PC-9 (cell line): ENCODE measurements at regions not wholly inside any gene's neighbourhood (a gene's known extent, or its start where the extent isn't known, plus 50 kb on each side); places are given as distances from the start of the nearest gene placed in this dataset.

Experiments used
- BruUV-seq: library from RNA; stranded (reverse); fragments of 400-500 nt; replicated peaks from 2 replicates; lab custom pipeline; 2021; lab: Mats Ljungman, UMichigan
- CTCF ChIA-PET: fragments of 300-600 bp; sonication (Branson Sonifier 250); formaldehyde crosslinking; loops from one replicate; lab custom pipeline; 2022; ENCODE audit warnings: antibody characterized with exemption; lab: Charles Lee
- POLR2A ChIA-PET: fragments of 300-600 bp; sonication (Branson Sonifier 250); formaldehyde crosslinking; loops from one replicate; lab custom pipeline; 2022; ENCODE audit warnings: antibody characterized with exemption; ENCODE audit not compliant: unreplicated experiment; lab: Charles Lee
- DNase-seq, 2 experiments: peaks; one replicate each; pipeline versions ENCODE4 v3.0.0 to v3.0.0-alpha.2; 2015 to 2022; ENCODE audit warnings: mixed read lengths in 1 of 2
- H2AFZ ChIP-seq: fragments of 200-600 bp; sonication (generic); 2 replicates; pipeline ENCODE4 v1.8.1; 2017; ENCODE audit warnings: antibody characterized with exemption
- H3F3A ChIP-seq: fragments of 200-600 bp; sonication (generic); 2 replicates; pipeline ENCODE4 v1.8.1; 2017; ENCODE audit warnings: antibody characterized with exemption, mild to moderate bottlenecking, low read depth; ENCODE audit not compliant: insufficient read depth
- H3K27ac ChIP-seq: fragments of 200-600 bp; sonication (generic); 2 replicates; pipeline ENCODE4 v1.6.1; 2016; ENCODE audit warnings: mixed run types
- H3K27me3 ChIP-seq: fragments of 200-600 bp; sonication (generic); 2 replicates; pipeline ENCODE4 v1.6.1; 2016; ENCODE audit warnings: low read depth, mixed run types; ENCODE audit not compliant: insufficient read depth
- H3K36me3 ChIP-seq: fragments of 200-600 bp; sonication (generic); 2 replicates; pipeline ENCODE4 v1.6.1; 2016; ENCODE audit warnings: low read depth, mixed run types
- H3K4me1 ChIP-seq: fragments of 200-600 bp; sonication (generic); replicated peaks from 2 replicates; pipeline ENCODE4 v1.6.1; 2016; ENCODE audit warnings: mixed run types; ENCODE audit not compliant: insufficient read depth
- H3K4me2 ChIP-seq: fragments of 200-600 bp; sonication (generic); 2 replicates; pipeline ENCODE4 v1.6.1; 2017; ENCODE audit warnings: mixed run types
- H3K4me3 ChIP-seq: fragments of 200-600 bp; sonication (generic); 2 replicates; pipeline ENCODE4 v1.6.1; 2016; ENCODE audit warnings: mixed run types
- H3K79me2 ChIP-seq: fragments of 200-600 bp; sonication (generic); 2 replicates; pipeline ENCODE4 v1.6.1; 2017; ENCODE audit warnings: low read depth, mixed run types
- H3K9me2 ChIP-seq: fragments of 200-600 bp; sonication (generic); 2 replicates; pipeline ENCODE4 v1.8.1; 2017; ENCODE audit warnings: mild to moderate bottlenecking; ENCODE audit not compliant: insufficient read depth
- H3K9me3 ChIP-seq: fragments of 200-600 bp; sonication (generic); 2 replicates; pipeline ENCODE4 v1.8.1; 2016; ENCODE audit warnings: low read depth; ENCODE audit not compliant: insufficient read depth
- H4K20me1 ChIP-seq: fragments of 200-600 bp; sonication (generic); 2 replicates; pipeline ENCODE4 v1.8.1; 2017; ENCODE audit not compliant: insufficient read depth
- EZH2 ChIP-seq: fragments of 200-600 bp; sonication (generic); IDR thresholded peaks from 2 replicates; pipeline ENCODE4 v1.8.0; 2017; ENCODE audit warnings: antibody characterized with exemption, low read depth
- intact Hi-C: fragments of 100-400 bp; cut with micrococcal nuclease; formaldehyde crosslinking; loops from one replicate; pipeline ENCODE4 v1.10.0; 2022; ENCODE audit not compliant: unreplicated experiment
- TF ChIP-seq, protein P1 (sequence below): fragments of 200-600 bp; sonication (generic); conservative IDR thresholded peaks from 2 replicates; pipeline ENCODE4 v1.6.1; 2017; ENCODE audit warnings: mixed run types, antibody characterized with exemption, mild to moderate bottlenecking, moderate library complexity

DNA sequence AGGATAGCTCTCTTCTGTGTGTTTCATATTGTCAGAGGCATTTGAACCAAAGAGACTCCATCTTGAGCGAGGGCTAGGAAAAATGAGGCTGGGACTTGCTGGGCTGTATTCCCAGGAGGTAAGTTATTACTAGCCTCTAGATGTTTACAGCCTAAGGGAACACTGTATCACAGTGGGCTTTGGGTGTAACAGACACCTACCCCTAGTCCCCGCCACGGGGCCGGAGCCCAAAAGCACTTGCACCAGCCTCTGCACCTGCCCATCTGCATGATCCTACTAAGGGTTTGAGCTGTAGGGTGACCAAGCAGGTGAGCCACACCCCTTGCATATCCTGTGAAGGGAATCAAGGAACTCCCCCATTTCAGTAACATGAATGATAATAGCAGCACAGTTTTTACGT is 1972.2 kb downstream of the OLFM4 start:
- H3K27me3 ChIP-seq = no peaks in the 10 kb centered on the region
- no peaks in the 10 kb centered on the region for H3K36me3 ChIP-seq
- H3K9me3 ChIP-seq = no peaks in the 10 kb centered on the region
- DNase-seq = no peak
- CTCF ChIA-PET = no interaction called here
- no peak overlapping the region for H3K4me3 ChIP-seq
- no peaks in the 10 kb centered on the region for H4K20me1 ChIP-seq
- no peak overlapping the region for H2AFZ ChIP-seq
- no peak overlapping the region for H3K27ac ChIP-seq
- H3K4me2 ChIP-seq = no peak overlapping the region
- BruUV-seq = no TSS peak
- no peaks in the 10 kb centered on the region for H3F3A ChIP-seq
- H3K9me2 ChIP-seq = no peaks in the 10 kb centered on the region
- no peaks in the 10 kb centered on the region for H3K4me1 ChIP-seq
- POLR2A ChIA-PET = no interaction called here
- intact Hi-C loops = no loop called here
- TF ChIP-seq, protein P1, sequence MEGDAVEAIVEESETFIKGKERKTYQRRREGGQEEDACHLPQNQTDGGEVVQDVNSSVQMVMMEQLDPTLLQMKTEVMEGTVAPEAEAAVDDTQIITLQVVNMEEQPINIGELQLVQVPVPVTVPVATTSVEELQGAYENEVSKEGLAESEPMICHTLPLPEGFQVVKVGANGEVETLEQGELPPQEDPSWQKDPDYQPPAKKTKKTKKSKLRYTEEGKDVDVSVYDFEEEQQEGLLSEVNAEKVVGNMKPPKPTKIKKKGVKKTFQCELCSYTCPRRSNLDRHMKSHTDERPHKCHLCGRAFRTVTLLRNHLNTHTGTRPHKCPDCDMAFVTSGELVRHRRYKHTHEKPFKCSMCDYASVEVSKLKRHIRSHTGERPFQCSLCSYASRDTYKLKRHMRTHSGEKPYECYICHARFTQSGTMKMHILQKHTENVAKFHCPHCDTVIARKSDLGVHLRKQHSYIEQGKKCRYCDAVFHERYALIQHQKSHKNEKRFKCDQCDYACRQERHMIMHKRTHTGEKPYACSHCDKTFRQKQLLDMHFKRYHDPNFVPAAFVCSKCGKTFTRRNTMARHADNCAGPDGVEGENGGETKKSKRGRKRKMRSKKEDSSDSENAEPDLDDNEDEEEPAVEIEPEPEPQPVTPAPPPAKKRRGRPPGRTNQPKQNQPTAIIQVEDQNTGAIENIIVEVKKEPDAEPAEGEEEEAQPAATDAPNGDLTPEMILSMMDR = no peak
- TF ChIP-seq EZH2 = no peak
- H3K79me2 ChIP-seq = no peaks in the 10 kb centered on the region

DNA sequence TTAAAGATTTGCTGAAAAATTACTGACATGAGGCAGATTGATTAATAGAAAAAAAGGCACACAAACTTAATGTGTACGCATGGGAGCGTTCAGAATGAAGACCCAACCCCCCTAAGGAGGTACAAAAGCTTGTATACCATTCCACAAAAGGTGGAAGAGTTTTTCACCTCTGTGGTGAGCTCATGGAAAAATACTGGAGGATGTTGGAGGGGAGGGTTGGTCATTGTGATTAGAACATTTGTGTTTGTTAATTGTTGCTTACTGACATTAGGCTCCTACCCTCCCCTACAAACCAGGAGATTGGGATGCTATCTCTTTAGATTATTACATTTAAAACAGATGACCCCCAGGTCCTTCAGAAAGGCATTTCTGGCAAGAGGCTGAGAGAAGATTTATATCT is 1973.3 kb downstream of the OLFM4 start:
- Histone ChIP-seq H3K4me2 (no peak overlapping the region), H3F3A (no peaks in the 10 kb centered on the region), H2AFZ (no peak overlapping the region), H3K79me2 (no peaks in the 10 kb centered on the region), H3K4me3 (no peak overlapping the region), H3K9me2 (no peaks in the 10 kb centered on the region), H3K27me3 (no peaks in the 10 kb centered on the region), H3K4me1 (no peaks in the 10 kb centered on the region), H4K20me1 (no peaks in the 10 kb centered on the region), H3K36me3 (no peaks in the 10 kb centered on the region), H3K27ac (no peak overlapping the region), H3K9me3 (no peaks in the 10 kb centered on the region)
- DNase-seq = no peak
- TF ChIP-seq EZH2 = no peak
- TF ChIP-seq, protein P1 = no peak
- POLR2A ChIA-PET = no interaction called here
- BruUV-seq = no TSS peak
- CTCF ChIA-PET = no interaction called here
- intact Hi-C loops = no loop called here

DNA sequence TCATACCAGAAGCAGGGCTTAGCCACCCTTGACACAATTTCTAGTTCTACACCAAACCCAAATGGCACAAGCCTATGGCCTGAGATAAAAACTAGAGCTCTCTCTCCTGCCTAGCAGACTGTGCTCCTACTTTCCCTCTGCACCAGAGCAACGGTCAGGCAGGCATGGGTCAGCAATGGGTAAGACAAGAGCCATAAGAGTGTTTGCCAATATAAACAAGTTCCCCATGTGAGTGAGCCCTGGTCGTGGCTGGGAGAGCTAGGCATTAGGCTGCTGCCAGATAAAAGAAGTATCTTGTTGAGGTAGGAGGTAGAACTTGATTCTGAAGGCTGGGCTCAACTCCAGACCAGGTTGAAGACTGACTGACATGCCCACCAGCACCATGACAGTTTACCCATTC is 1979.1 kb downstream of the OLFM4 start:
- no TSS peak for BruUV-seq
- H3F3A ChIP-seq = no peaks in the 10 kb centered on the region
- no peaks in the 10 kb centered on the region for H3K36me3 ChIP-seq
- H3K4me1 ChIP-seq = no peaks in the 10 kb centered on the region
- H3K79me2 ChIP-seq = no peaks in the 10 kb centered on the region
- DNase-seq = no peak
- H3K9me3 ChIP-seq = no peaks in the 10 kb centered on the region
- no peak overlapping the region for H3K27ac ChIP-seq
- H3K4me2 ChIP-seq = no peak overlapping the region
- no peaks in the 10 kb centered on the region for H3K27me3 ChIP-seq
- no peak for TF ChIP-seq EZH2
- H4K20me1 ChIP-seq = no peaks in the 10 kb centered on the region
- intact Hi-C loops = no loop called here
- POLR2A ChIA-PET = interaction anchor here (0.5 kb wide), 1 partner anchor 103 kb away, joined by 3 read pairs; no protein-coding TSS in a partner anchor
- H3K4me3 ChIP-seq = no peak overlapping the region
- H3K9me2 ChIP-seq = no peaks in the 10 kb centered on the region
- no peak overlapping the region for H2AFZ ChIP-seq
- CTCF ChIA-PET = no interaction called here

DNA sequence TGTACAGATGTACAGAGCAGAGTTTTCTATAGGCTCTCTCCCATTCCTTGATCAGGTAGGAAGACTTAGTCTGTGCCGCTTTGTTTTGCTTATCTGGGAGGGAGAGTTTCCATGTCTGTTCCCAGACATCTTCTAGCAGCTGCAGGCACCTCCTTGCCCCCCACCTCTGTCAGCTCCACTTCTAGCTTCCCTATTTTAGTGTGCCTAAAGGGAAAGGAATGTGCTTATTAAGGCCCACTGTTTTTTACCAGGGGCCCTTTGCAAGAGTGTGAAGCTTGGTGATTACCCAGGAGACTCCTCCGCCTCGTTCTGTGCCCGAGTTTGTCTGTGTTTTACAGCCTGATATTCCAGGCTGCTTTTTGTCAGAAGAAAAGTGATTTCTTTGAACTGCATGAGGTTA is 1984.4 kb downstream of the OLFM4 start:
- Histone ChIP-seq H3K9me3 (no peaks in the 10 kb centered on the region; the same call in 1 of the 2 replicates), H3K4me2 (no peak overlapping the region), H4K20me1 (no peaks in the 10 kb centered on the region), H3F3A (no peaks in the 10 kb centered on the region), H3K4me1 (no peaks in the 10 kb centered on the region), H3K27me3 (no peaks in the 10 kb centered on the region), H3K4me3 (no peak overlapping the region), H3K27ac (no peak overlapping the region), H2AFZ (0 out of 2 replicates have a peak overlapping the region, but pooled peaks have one; percentile 45), H3K36me3 (no peaks in the 10 kb centered on the region), H3K79me2 (no peaks in the 10 kb centered on the region), H3K9me2 (0 out of 2 replicates have a peak, but pooled peaks cover 4% of the 10 kb centered on the region)
- TF ChIP-seq, protein P1 = no peak
- no peak for TF ChIP-seq EZH2
- intact Hi-C loops = no loop called here
- BruUV-seq = no TSS peak
- ChIA-PET POLR2A (no interaction called here), CTCF (no interaction called here)
- DNase-seq = no peak
